ENCODE measurements at regions not wholly inside any gene's neighbourhood (a gene's known extent, or its start where the extent isn't known, plus 50 kb on each side); places are given as distances from the start of the nearest gene placed in this dataset.

- peak; percentile 84 for DNase-seq (ENCODE audit: low spot score)
- TF ChIP-seq CTCF (IDR thresholded peaks at IDR 0.05; ENCODE audit: extremely low read depth, missing control alignments) = no peak
Measured at GRCh38 chr9:129320575-129321285, 142.7 kb upstream of the IER5L start.

DNA sequence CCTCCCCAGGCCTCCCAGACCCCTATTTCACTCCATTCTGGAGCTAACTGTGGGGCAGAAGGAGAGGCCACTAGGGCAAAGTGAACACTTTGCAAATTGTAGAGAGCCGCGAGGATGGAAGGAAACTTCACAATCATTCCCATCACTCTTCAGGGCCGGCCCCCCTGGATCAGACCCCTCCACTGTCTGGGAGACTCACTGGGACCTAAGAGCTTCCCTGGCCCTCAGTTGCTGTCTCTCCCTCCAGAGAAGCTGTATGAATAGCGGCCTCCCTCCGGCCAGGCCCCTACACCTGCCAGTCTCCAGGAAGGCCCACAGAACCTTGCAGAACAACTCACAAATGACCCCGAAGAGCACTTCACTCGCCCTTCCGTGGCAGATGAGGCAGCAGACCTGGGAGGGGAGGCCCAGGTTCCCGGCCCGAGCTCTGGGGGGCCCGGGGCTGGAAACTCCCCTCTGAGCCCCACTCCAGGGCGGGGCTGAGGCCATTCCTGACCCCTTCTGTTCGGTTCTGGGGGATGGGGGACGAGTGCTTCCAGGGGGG lies 141.9 kb upstream of the IER5L start:
- TF ChIP-seq CTCF (IDR thresholded peaks at IDR 0.05; ENCODE audit: extremely low read depth, missing control alignments) = no peak
- DNase-seq (ENCODE audit: low spot score) = no peak

DNA sequence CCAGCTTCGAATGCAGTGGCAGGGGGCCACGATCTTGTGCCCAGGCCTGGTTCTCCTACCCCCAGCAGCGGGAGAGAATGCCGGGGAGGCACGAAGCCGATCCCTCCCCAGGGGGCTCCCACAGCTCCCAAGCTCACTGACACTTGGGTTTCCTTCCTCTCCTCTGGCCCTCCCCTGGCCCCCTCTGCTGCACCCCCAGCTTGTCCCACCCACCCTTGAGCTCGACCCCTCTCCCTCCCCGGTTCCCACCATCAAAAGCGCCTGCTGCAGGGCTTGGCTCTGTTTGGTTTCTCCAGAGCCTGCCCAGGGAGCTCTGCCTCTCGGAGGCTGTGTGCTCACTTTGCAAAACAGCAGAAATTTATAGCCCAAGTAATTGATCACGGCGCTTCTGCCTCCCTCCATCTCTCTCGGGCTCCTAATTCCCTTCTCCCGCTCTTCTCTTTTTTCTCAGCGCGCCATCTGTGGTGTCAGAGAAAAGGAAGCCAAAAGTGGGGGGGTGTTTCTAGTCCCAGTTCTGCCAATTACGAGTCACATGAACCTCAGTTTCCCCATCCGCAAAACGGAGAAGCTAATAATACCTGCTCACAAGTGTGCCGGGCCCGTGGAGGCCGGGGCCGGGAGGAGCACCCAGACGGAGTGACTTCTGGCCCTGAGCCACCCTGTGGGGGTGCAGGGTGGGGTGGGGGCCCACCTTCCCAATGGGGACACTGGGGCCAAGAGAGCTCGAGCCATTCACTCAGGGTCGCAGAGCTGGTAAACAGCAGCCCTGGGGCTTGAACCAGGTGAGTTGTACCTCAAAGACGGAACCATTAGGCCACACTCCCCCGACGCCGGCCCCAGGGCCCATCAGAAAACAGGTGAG lies 141.2 kb upstream of the IER5L start:
- TF ChIP-seq CTCF (IDR thresholded peaks at IDR 0.05; ENCODE audit: extremely low read depth, missing control alignments) = no peak
- DNase-seq (ENCODE audit: low spot score) = no peak

DNA sequence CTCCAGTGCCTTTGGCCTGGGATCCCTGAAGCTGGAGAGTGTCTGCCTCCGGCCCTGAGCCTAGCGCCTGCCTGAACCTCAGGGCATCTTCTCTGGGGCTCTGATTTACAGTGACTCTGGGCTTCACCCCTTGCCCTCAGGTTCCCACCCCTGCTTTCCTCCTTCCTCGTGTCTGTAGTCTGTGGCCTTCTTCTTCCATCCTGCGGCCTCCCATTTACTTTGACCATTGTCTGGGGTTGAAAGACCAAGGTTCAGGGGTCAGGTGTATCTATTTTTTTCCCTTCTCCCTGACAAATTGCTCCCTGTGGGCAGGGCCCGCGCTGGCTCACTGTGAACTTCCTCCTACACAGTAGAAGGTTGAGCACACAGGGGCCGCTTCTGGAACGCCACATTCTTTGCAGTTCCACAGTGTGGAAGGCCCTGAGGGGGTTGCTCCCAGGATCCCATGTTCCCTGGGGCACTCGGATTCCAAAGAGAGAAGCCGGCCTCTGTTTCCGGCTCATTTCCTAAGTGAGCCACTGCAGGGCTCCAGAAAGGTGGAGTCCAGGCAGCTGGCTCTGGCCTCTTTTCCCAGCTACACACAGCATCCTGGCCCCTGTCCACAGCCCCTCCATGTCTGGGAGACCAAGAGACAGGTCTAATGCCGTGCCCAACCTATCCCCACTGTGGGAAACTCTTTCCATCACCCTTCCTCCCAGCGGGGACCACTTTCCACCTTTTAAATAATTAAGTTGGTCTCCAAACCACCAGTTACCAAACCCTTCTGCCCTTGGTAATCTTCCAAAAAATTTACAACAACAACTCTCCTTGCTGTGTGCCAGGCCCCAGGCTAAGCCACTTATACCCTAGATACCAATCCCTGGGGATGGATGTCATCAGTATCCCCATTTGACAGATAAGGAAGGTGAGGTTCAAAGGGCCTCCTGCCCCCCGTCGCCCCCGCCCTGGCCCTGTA lies 140.3 kb upstream of the IER5L start:
- no peak for TF ChIP-seq CTCF (IDR thresholded peaks at IDR 0.05; ENCODE audit: extremely low read depth, missing control alignments)
- no peak for DNase-seq (ENCODE audit: low spot score)

GRCh38 chr9:129317179-129318011 lies 139.3 kb upstream of the IER5L start:
- TF ChIP-seq CTCF (IDR thresholded peaks at IDR 0.05; ENCODE audit: extremely low read depth, missing control alignments) = no peak
- no peak for DNase-seq (ENCODE audit: low spot score)

GRCh38 chr9:129316281-129317030 lies 138.4 kb upstream of the IER5L start:
- TF ChIP-seq CTCF (IDR thresholded peaks at IDR 0.05; ENCODE audit: extremely low read depth, missing control alignments) = no peak
- no peak for DNase-seq (ENCODE audit: low spot score)

Data from GM20000 (cell line).